GM19455 (cell line): ENCODE measurements at regions not wholly inside any gene's neighbourhood (a gene's known extent, or its start where the extent isn't known, plus 50 kb on each side); places are given as distances from the start of the nearest gene placed in this dataset.
"Not testable (repeated sequence)": the region's sequence is repeated elsewhere in the genome, so short reads cannot be mapped to it uniquely, and the experiment has no call there.

Source experiments
- ATAC-seq: cut with Tn5 transposase; IDR thresholded peaks from one replicate; pipeline ENCODE4 v1.9.1; 2021; ENCODE audit not compliant: unreplicated experiment

DNA sequence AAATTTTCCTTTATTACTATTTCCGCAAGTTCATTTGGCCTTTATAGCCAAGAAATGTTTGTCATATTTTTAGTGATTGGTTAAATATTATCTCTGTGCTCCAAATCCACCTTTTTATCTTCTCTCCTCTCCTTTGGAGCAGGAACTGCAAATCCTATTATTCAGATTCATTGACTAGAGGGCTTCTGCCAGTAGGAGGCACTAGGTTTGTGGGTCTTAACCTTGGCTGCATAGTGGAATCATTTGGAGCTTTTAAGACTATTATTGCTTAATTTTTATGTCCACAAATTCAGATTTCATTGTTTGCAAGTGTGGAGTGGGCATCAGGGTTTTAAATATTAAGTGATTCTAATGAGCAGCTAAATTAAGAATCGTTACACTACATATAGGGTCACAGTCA lies 75.3 kb upstream of the SYT10 start:
- no peak for ATAC-seq

DNA sequence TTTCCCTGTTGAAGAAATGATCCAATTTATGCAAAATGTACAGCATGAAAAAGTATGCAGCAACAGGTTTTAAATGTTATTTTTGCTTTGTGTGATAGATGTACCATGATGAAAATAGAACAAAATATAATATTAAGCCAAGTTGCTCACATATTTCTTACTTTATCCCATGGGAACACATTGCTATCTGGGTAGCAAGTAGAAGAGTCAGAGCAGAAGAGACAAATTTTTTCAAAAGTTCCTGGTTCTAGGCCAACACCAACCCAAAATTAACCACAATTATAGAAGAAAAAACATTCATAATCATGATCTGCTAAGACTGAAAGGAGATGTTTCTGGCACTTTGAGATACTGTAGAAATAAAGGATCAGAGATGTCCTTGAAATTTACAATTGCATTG lies 79.9 kb upstream of the SYT10 start:
- no peak for ATAC-seq

DNA sequence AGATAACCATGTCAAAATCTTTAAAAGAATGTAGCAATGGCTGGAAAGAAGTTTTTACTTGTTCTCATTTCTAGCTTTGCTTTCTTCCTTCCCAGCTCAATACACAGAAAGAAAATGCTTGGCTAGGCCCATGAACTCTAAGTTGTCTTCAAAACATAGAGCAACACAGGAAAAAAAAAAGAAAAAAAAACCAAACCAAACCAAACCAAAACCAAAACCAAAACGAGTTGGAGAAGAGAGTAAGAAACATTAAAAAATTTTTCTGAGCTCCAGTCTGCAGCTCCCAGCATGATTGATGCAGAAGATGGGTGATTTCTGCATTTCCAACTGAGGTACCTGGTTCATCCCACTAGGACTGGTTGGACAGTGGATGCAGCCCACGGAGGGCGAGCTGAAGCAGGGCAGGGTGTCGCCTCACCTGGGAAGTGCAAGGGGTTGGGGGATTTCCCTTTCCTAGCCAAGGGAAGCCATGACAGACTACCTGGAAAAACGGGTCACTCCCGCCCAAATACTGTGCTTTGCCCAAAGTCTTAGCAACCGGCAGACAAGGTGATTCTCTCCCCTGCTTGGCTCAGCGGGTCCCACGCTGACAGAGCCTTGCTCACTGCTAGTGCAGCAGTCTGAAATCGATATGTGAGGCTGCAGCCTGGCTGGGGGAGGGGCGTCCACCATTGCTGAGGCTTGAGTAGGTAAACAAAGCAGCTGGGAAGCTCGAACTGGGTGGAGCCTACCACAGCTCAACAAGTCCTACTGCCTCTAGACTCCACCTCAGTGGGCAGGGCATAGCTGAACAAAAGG lies 81.1 kb upstream of the SYT10 start:
- not testable (repeated sequence) for ATAC-seq

DNA sequence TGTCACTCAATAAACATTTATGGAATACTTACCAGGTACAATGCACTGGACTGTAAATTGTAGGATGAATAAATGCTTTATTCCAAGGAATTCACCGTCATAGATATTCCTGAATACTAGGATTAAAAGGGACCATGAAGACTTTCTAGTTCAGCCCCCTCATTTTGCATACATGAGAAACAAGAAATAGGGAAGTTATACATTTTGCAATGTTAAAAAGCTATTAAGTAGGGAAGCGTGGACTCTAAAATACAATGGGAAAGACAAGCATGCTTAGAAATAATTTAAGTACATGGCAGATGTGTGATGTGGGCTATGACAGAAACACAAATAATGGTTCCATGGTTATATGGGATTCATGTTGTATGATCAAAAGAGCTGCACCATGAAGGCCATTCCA lies 89.4 kb upstream of the SYT10 start:
- ATAC-seq = no peak

DNA sequence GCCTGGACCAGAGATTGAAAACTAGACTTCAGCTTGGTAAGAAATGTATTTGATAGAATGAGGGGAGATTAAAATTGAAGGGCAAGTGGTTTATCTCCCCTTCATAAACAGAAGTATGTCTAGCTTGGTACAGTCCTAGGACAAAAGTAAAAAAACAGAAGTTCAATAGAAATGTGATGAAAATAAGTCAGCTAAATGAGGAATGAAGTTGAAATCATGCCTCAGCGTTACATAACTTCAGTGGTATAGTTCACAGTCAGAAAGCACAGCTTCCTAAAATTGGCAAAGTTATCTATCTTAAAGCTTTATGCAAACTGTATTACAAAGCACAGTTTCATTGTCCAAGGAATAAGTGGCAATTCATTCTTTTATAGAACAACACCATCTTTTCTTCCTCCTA lies 90.2 kb upstream of the SYT10 start:
- ATAC-seq = no peak

DNA sequence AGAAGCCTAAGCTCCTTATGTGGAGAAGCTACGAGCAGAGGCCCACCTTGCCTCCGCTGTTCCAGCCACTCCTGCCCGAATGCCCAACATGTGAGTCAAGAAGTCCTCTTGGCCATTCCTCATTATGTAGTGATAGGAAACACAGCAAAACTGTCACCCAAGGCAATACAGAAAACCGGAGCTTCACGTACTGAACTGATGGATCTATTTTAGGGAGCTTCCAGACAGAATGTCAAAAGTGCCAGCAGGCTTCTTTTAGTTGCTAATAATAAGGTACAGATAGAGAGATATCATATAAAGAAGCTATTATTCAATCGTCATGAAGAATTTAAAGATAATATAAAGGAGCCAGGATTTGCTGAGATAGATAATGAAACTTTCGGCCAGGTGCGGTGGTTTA lies 91.6 kb upstream of the SYT10 start:
- no peak for ATAC-seq

DNA sequence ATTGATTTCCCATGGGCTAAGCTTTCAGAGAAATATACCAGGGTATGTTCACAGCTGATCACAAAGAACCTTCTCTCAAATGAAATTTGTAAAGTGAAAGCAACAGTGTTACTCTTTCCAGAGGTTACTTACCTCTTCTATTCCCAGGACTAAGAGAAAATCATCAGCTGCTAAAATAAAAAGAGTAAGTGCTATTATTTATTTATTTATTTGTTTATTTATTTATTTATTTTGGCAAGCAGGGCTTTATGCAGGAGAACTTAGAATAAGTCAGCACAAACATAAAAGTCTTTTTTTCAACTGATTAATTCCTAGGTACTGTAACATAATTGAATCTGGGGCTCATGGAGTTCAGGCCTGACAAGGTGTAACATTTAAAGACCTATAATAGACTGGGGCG lies 93.9 kb upstream of the SYT10 start:
- ATAC-seq = no peak

DNA sequence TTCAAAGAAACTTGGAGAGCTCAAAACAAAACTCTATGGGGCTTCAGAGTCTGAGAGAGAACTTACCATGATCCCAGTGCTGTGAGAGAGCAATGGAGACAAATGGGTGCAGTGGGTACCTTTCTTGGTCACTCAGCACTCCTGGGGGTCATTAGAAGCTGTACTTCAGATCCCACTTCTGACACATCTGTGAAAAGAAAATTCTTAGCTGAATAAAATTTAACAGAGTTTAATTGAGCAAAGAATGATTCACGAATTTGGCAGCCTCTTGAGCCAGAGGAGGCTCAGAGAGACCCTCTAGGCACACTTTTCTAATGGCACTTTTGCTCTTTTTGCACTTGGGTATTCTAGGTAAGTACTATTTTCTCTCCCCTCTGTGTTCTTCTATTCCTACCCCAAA lies 96.8 kb upstream of the SYT10 start:
- no peak for ATAC-seq

DNA sequence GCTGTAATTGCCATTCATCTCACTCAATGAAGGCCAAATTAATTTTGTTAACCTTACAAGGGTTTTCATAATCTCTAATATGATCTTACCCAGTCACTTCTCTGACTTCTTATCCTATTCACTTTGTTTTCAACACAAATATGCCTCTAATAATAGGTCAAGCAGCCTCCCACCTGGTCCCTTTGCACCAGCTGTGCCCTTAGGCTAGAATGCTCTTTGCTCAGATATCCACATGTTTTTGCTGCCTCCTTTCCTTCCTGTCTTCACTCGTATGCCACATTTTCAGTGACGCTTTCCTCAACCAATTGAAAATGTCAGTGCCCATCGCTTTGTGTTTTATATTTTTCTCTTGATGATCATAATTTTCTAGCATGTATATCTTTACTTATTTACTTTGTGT lies 106.4 kb upstream of the SYT10 start:
- no peak for ATAC-seq

DNA sequence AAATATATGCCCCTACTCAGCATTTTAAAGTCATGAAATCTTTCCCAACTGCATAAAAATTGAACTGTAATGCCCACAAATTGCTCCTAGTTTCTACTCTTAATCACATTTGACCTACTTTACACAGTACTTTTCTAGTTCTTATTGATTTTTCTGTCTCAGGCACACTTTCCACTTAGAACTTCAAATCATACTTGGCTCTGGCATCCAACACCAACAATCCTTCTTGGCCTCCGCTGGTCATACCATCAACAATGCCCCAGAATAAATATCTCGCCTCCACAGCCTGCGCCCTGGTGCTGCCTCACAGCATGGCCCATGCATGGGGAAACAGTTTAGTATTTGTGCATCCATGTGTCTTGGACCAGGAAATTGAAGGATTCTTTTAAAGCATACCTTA lies 107.5 kb upstream of the SYT10 start:
- ATAC-seq = no peak

DNA sequence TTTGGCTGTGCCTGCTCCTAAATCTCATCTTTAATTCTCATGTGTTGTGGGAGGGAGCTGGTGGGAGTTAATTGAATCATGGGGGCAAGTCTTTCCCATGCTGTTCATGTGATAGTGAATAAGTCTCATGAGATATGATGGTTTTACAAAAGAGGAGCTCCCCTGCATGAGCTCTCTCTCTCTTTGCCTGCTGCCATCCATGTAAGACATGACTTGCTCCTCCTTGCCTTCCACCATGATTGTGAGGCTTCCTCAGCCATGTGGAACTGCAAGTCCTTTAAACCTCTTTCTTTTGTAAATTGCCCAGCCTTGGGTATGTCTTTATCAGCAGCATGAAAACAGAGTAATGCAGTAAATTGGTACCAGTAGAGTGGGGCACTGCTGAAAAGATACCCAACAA lies 110.6 kb upstream of the SYT10 start:
- ATAC-seq = not testable (repeated sequence)

DNA sequence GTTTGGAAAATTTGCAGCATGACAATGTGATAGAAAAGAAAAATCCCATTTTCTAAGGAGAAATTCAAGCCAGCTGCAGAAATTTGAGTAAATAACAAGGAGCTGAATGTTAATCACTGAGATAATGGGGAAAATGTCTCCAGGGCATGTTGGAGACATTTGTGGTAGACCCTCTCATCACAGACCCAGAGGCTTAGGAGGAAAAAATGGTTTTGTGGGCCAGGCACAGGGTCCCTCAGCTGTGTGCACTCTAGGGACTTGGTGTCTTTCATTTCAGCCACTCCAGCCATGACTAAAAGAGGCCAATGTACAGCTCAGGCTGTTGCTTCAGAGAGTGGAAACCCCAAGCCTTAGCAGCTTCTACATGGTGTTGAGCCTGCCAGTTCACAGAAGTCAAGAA lies 111.4 kb upstream of the SYT10 start:
- no peak for ATAC-seq

DNA sequence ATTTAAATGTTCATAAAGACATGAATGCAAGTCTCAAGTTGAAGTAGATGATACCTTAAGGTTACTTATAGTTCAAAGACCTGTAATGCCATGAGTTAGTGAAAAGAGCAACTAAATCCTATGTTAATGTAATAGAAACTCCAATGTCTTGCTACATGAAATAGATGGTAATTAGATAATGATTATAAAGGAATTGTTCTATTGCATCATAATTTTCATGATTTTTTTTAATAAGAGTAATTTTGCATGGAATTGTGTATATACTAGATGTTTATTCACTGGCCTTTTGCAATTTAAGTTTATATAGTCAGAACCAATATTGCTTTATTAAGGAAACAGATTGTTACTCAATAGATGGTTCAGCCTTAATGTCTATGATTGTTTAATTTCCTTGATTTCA lies 115.5 kb upstream of the SYT10 start:
- no peak for ATAC-seq

DNA sequence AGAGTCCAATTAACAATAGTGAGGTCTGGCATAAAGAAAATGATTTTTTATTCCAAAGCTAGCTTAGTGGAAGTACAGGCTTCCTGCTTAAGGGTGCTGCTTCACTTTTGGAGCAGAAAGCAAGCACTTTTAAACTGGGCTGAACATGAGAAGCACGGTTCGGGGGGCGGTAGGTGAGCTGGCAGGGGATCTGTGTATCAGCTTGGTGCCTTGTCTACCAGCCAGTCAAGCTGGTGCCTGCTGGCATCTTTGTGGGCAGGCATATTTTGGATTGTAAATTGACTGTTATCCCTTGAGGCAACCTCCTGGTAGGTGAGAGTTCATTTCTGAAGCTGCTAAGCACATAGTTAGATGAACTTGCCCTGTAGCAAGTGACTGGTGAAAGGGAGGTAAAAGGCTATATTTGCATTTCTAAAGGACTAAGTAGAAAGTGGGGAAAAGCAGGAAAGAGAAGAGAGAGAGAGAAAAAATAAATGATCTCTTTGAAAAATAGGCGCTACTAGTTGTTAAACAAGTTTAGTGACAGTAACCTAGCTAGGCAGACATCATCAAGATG lies 121.1 kb upstream of the SYT10 start:
- no peak for ATAC-seq

DNA sequence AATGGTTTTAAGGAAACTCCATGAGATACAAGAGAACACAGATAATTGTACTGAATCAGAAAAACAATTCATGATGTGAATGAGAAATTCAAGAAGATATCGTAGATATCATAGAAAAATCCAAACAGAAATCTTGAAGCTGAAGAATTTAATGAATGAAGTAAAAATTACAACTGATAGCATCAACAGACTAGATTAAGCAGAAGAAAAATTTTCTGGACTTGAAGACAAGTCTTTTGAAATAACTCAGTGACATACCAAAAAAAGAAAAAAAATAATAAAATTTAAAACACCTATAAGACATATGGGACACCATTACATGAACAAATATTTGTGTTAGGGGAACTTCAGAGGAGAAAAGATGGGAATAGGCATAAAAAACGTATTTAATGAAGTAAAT lies 122.8 kb upstream of the SYT10 start:
- no peak for ATAC-seq

DNA sequence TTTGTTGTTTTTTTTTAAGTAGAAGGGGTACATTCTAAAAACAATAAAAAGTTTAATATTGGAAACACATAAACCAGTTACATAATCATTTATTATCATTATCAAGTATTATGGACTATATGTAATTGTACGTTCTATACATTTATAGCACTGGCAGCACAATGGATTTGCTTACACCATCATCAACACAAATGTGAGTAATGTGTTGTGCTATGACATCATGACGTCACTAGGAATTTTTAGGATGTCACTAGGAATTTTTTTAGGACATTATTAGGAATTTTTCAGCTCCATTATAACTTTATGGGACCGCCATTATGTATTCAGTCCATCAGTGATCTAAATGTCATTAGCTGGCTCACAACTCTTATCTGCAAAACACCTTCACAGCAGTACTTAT lies 126.8 kb upstream of the SYT10 start:
- ATAC-seq = no peak

DNA sequence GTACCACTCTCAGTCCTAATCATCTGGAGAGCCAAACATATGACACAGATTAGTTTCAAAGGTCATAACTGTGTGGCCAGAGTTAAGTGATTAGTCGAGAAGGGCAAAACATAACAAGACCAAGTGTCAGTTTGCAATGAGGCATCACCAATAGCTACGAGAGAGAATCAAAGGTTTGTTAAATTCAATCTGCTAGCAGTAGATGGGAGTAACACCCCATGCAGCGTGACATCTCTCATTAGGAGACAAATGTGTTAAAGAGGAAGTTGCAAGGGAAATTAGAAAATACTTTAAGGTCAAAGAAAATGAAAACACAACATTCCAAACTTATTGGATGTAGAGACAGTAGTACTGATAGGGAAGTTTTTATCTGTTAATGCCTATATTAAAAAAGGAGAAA lies 135.7 kb upstream of the SYT10 start:
- ATAC-seq = no peak

DNA sequence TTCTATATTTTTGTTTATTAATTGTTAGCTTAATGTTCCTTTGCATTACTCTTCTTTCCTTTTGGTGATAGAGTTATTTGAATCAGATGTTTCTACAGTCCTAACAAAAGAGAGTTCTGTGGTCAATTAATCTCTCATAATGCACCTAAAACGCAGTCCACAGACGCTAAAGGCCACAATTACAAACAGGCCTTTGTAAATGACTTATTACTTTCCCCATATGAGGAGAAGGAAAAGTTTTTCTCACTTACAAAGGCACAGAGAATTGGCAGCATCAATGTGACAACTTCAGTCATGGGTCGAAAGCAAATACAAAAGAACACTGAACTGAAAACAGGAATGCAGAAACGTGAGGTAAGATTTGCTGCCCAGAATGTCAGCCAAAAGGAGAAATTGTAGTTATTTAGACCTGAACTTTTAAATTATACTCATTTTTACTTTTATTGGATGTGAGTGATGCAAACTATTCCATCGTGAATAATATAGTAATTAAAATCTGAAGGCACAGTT lies 142.0 kb upstream of the SYT10 start:
- no peak for ATAC-seq

DNA sequence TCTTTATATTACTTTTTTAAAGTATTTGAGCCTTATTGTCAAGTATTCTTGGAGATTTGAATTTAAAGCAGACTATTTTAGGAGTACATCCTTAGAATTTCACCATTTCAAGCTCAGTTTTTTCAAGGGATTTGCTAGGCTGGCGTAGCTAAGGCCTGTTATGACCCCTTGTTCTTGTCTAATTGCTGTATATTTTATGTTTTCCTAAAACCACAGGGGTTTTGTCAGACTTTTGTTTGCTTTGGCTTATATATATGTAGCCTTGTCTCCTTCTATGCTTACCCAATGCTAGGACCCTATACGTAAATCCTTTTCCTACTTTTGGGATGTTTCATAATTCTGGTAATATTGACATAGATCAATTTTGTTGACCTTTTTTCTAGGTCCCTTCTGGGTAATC lies 147.0 kb upstream of the SYT10 start:
- no peak for ATAC-seq

DNA sequence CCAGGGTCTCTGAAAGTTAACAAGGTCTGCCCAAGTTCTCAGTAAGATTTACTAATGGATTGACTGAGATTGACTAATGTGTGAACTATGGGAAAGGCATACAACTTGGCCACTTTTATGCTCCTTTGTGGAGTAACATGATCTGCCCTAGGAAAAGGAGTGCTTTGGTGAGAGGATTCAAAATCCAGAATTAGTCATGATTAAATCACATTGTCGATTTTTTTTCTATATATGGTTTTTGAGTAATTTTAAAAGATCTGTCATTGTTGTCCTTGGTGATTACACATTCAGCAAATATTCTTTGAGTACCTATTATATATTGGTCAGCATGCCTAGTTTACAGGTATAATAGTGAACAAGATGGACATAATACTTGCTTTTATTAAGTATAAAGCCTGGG lies 147.7 kb upstream of the SYT10 start:
- ATAC-seq = no peak

DNA sequence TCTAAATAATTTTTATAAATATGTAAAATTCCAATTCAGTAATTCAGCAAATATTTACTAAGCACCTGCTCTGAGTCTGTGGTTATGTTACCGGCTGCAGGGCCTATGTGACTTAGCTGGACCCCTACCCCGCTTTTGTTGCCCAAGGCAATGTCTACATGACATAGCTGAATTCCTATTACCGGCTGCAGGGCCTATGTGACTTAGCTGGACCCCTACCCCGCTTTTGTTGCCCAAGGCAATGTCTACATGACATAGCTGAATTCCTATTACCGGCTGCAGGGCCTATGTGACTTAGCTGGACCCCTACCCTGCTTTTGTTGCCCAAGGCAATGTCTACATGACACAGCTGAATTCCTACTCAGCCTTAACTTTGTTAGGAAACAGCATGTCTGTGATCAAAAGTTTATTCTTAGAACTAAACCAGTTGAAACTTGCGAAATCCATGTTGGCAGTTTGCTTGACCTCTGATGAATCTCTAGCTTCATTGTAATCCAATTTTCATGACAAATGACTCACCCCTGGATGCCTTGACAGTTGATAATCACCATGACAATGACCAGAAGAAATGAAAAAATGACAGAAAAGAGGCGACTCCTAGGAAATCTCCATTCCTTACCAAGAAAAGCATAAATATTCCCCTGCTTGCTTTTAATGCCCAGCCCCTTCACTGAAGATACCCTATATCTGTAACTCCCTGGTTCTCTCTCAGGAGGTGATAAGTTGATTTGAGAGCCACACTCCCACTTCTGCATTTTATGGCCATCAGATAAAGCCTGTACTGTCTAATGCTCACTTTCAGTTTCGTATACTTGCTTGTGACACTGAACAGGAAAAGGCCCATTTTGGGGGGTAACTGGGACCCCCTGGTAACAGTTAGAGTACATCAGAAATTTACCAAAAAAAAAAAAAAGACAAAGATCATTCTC lies 148.4 kb upstream of the SYT10 start:
- ATAC-seq = peak; percentile 83
